ENCODE measurements at regions not wholly inside any gene's neighbourhood (a gene's known extent, or its start where the extent isn't known, plus 50 kb on each side); places are given as distances from the start of the nearest gene placed in this dataset.

DNA sequence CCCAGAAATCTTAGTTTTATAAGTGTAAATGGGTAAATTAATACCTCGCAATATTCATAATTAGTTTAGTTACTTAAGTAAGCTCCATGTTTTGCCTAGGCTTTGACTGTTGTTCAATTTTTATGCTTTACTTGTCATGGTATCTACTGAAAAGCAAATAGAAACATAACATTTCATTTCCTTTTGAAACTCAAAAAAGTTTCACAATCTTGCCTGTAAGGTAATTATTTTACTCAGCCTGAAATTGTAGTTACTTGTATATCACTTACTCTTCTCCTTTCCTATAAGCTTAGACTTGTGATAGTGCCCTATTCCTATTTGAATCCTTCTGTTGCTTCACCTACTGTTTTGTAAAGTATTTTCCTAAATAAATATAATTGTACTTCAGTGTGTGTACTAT is 914.4 kb upstream of the COX7C start:
- 95% methylated on average over 1 of the region's 1 CpG for WGBS
- H3K27ac ChIP-seq: no peak overlapping the region
- H3K4me1 ChIP-seq: no peaks in the 10 kb centered on the region
- DNase-seq (ENCODE audit: low spot score in 2 of 2): no peak
- no peaks in the 10 kb centered on the region for H3K36me3 ChIP-seq
- TF ChIP-seq, protein P1, sequence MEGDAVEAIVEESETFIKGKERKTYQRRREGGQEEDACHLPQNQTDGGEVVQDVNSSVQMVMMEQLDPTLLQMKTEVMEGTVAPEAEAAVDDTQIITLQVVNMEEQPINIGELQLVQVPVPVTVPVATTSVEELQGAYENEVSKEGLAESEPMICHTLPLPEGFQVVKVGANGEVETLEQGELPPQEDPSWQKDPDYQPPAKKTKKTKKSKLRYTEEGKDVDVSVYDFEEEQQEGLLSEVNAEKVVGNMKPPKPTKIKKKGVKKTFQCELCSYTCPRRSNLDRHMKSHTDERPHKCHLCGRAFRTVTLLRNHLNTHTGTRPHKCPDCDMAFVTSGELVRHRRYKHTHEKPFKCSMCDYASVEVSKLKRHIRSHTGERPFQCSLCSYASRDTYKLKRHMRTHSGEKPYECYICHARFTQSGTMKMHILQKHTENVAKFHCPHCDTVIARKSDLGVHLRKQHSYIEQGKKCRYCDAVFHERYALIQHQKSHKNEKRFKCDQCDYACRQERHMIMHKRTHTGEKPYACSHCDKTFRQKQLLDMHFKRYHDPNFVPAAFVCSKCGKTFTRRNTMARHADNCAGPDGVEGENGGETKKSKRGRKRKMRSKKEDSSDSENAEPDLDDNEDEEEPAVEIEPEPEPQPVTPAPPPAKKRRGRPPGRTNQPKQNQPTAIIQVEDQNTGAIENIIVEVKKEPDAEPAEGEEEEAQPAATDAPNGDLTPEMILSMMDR (IDR thresholded peaks at IDR 0.05): no peak
- no peak for TF ChIP-seq POLR2AphosphoS5 (IDR thresholded peaks at IDR 0.05)
- no peak for TF ChIP-seq POLR2A (IDR thresholded peaks at IDR 0.05)
- no peak for TF ChIP-seq EP300 (IDR thresholded peaks at IDR 0.05)
- H3K4me3 ChIP-seq: no peak overlapping the region
- peaks cover 3% of the 10 kb centered on the region for H3K9me3 ChIP-seq
- no peaks in the 10 kb centered on the region for H3K27me3 ChIP-seq

DNA sequence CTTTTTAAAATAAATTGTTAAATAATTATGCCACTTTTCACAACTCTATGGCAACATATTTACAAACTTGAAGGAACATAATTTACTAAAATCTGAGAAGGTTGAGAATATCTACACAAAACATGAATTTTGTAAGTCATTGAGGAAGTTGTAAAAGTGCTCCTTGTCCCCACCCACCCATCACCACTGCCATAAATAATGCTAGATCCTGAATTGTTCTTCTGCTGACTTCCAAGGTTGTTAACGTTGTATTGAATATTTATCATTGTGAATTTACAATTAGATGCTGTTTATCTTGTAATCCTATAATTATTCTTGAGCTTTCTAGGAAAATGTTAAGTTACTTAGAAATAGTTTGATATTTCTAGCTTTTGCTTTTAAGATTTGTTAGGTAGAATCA is 908.0 kb upstream of the COX7C start:
- H3K4me3 ChIP-seq: no peak overlapping the region
- peaks cover 10% of the 10 kb centered on the region for H3K9me3 ChIP-seq
- H3K36me3 ChIP-seq: no peaks in the 10 kb centered on the region
- no peak overlapping the region for H3K27ac ChIP-seq
- TF ChIP-seq POLR2AphosphoS5 (IDR thresholded peaks at IDR 0.05) (no peak), EP300 (IDR thresholded peaks at IDR 0.05) (no peak), POLR2A (IDR thresholded peaks at IDR 0.05) (no peak)
- TF ChIP-seq, protein P1 (IDR thresholded peaks at IDR 0.05): no peak
- H3K4me1 ChIP-seq: no peaks in the 10 kb centered on the region
- no peak for DNase-seq (ENCODE audit: low spot score in 2 of 2)
- 22% methylated on average over 1 of the region's 1 CpG for WGBS
- H3K27me3 ChIP-seq: no peaks in the 10 kb centered on the region

DNA sequence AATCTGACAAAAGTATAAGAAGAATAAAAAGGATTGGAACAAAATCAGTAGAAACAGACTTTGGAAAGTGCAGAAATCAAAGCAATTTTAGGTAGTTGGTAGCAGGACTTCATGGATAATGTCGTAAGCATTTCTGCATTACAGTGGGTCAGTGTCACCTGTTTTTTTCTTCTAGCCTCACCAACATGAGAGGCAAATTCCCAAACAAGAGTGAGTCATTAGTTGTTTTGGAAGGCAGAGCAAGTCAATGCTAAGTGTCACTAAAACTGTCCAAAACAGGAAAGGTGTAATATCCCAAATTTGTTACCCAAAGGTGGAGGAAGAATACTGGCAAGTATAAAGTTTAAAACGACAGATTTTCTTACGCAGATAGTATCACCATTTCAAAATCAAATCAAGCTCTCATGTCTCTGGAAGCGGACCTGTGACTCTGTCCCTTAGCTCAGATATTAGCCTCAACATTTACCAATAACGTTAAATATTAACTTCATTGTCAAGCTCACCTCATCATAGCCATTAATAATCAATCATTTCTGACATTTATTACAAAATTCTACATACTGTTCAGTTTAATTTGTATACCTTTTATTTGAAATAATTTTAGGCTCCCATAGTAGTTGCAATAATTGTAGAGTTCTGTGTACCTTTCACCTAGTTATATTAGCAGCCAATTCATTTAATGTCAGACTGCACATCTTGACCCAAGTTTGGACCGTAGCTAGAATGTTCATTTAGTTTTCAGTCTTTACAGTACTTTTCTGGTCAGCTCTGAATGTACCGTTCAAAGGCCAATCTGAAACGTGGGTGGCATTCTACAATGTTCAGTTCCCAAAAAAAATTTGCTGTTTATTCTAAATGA is 901.2 kb upstream of the COX7C start:
- H3K4me1 ChIP-seq: no peaks in the 10 kb centered on the region
- 80% methylated on average over 8 of the region's 8 CpGs for WGBS
- no peaks in the 10 kb centered on the region for H3K9me3 ChIP-seq
- DNase-seq (ENCODE audit: low spot score in 2 of 2): no peak
- no peak for TF ChIP-seq POLR2A (IDR thresholded peaks at IDR 0.05)
- TF ChIP-seq POLR2AphosphoS5 (IDR thresholded peaks at IDR 0.05): no peak
- TF ChIP-seq EP300 (IDR thresholded peaks at IDR 0.05): no peak
- TF ChIP-seq, protein P1 (IDR thresholded peaks at IDR 0.05): no peak
- no peaks in the 10 kb centered on the region for H3K27me3 ChIP-seq
- no peaks in the 10 kb centered on the region for H3K36me3 ChIP-seq
- no peak overlapping the region for H3K27ac ChIP-seq
- H3K4me3 ChIP-seq: no peak overlapping the region

DNA sequence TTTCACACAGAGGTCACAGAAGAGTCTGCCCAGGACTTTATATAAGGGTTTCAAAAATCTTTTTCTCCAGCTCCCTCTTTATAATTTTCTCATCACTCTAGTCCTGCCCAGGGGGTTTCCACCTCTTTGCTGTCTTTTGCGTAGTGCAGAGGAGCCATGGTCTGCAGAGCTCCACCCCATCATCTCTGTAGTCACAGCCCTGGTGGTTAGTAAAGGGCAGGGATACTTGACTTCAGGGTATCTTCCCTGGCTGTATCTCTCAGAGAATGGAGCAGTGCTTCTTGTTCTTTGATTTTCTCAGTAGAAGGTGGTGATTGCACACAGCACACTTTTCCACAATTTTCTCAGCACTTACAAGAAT is 900.6 kb upstream of the COX7C start:
- no peaks in the 10 kb centered on the region for H3K9me3 ChIP-seq
- TF ChIP-seq EP300 (IDR thresholded peaks at IDR 0.05) (no peak), POLR2AphosphoS5 (IDR thresholded peaks at IDR 0.05) (no peak), POLR2A (IDR thresholded peaks at IDR 0.05) (no peak)
- TF ChIP-seq, protein P1 (IDR thresholded peaks at IDR 0.05): no peak
- no peaks in the 10 kb centered on the region for H3K4me1 ChIP-seq
- DNase-seq (ENCODE audit: low spot score in 2 of 2): no peak
- H3K27me3 ChIP-seq: no peaks in the 10 kb centered on the region
- H3K36me3 ChIP-seq: no peaks in the 10 kb centered on the region
- WGBS: 80% methylated on average over 1 of the region's 1 CpG
- no peak overlapping the region for H3K4me3 ChIP-seq
- H3K27ac ChIP-seq: no peak overlapping the region

DNA sequence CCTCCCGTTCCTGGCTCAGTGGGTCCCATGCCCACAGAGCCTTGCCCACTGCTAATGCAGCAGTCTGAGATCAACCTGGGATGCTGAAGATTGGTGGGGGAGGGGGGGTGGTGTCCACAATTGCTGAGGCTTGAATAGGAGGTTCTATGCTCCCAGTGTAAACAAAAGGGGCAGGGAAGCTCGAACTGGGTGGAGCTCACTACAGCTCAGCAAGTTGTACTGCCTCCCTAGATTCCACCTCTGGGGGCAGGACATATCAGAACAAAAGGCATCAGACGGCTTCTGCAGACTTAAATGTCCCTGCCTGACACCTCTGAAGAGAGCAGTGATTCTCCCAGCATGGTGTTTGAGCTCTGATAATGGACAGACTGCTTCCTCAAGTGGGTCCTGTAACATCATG is 885.6 kb upstream of the COX7C start:
- WGBS: 66% methylated on average over 3 of the region's 3 CpGs
- H3K27ac ChIP-seq: no peak overlapping the region
- no peaks in the 10 kb centered on the region for H3K27me3 ChIP-seq
- DNase-seq (ENCODE audit: low spot score in 2 of 2): no peak
- TF ChIP-seq POLR2AphosphoS5 (IDR thresholded peaks at IDR 0.05) (no peak), EP300 (IDR thresholded peaks at IDR 0.05) (no peak), POLR2A (IDR thresholded peaks at IDR 0.05) (no peak)
- TF ChIP-seq, protein P1 (IDR thresholded peaks at IDR 0.05): no peak
- no peaks in the 10 kb centered on the region for H3K4me1 ChIP-seq
- no peak overlapping the region for H3K4me3 ChIP-seq
- H3K9me3 ChIP-seq: no peaks in the 10 kb centered on the region
- H3K36me3 ChIP-seq: no peaks in the 10 kb centered on the region
